Testis (tissue), 2 donors: ENCODE measurements at regions not wholly inside any gene's neighbourhood (a gene's known extent, or its start where the extent isn't known, plus 50 kb on each side); places are given as distances from the start of the nearest gene placed in this dataset.
"Not testable (repeated sequence)": the region's sequence is repeated elsewhere in the genome, so short reads cannot be mapped to it uniquely, and the experiment has no call there.

Source experiments
- DNase-seq: peaks from one replicate; pipeline ENCODE4 v3.0.0-alpha.2; 2019
- H3K27ac ChIP-seq, 2 donors: fragments of 200-600 bp; sonication (generic); one replicate each; pipeline ENCODE4 v1.5.1; 2019
- H3K27me3 ChIP-seq: fragments of 200-600 bp; sonication (generic); one replicate; pipeline ENCODE4 v1.5.1; 2019
- H3K36me3 ChIP-seq: fragments of 200-600 bp; sonication (generic); one replicate; pipeline ENCODE4 v1.5.1; 2017; ENCODE audit warnings: low read depth; ENCODE audit errors: missing control alignments
- H3K4me1 ChIP-seq: fragments of 200-600 bp; sonication (generic); one replicate; pipeline ENCODE4 v1.5.1; 2019
- H3K4me3 ChIP-seq, 2 donors: fragments of 200-600 bp; sonication (generic); one replicate each; pipeline ENCODE4 v1.5.1; 2017 to 2019
- H3K9me3 ChIP-seq: fragments of 200-600 bp; sonication (generic); one replicate; pipeline ENCODE4 v1.5.1; 2017
- CTCF ChIP-seq, 3 experiments: fragments of 450-650 bp in 2 of 3; fragments of 200-600 bp in 1 of 3; sonication (generic) in 1 of 3; IDR thresholded peaks; one replicate each; pipeline ENCODE4 v1.5.1; 2016 to 2019; ENCODE audit warnings: antibody characterized with exemption in 3 of 3, mild to moderate bottlenecking in 2 of 3, moderate library complexity in 1 of 3
- POLR2A ChIP-seq: fragments of 450-650 bp; IDR thresholded peaks from one replicate; pipeline ENCODE4 v1.6.1; 2017; ENCODE audit warnings: antibody characterized with exemption, mild to moderate bottlenecking, moderate library complexity
- WGBS, 2 donors: methylation state at CpG; one replicate each; pipeline ENCODE4 v1.1.5; 2018; 5-methylcytosine and 5-hydroxymethylcytosine counted together
- intact Hi-C: fragments of 100-400 bp; cut with DNase I; formaldehyde crosslinking; loops from one replicate; pipeline ENCODE4 v1.15.1; 2023; ENCODE audit warnings: low total_unique reads

GRCh38 chr5:2068531-2068930 lies 185.8 kb upstream of the IRX4 start:
- no peak for DNase-seq
- WGBS, 2 donors, result 33 to 41% methylated on average over 13 of the region's 13 CpGs
- Histone ChIP-seq H3K27me3 (no peaks in the 10 kb centered on the region), H3K36me3 (no peaks in the 10 kb centered on the region), H3K9me3 (no peaks in the 10 kb centered on the region), H3K4me3 (no peak overlapping the region), H3K4me1 (no peaks in the 10 kb centered on the region), H3K27ac (no peak overlapping the region)
- TF ChIP-seq CTCF (IDR thresholded peaks at IDR 0.05), result no peak
- TF ChIP-seq POLR2A, result no peak
- intact Hi-C loops, result no loop called here

DNA sequence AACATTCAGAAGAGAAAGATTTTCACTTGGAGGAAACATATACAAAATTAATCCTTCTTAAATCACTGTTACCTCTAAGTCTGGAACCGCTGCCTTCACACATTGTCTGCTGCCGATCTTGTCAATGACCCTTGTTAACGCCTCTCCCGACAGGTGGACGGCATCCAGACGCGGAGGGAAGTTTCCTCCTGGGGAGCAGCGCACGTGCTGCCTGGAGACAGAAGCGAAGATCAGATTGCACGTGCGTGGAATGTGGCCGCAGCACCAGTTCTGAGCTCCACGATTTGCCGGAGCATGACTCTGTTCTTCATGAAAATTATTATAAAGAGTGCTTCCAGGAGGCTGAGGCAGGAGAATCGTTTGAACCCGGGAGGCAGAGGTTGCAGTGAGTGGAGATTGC lies 183.6 kb upstream of the IRX4 start:
- Histone ChIP-seq H3K9me3 (no peaks in the 10 kb centered on the region), H3K36me3 (no peaks in the 10 kb centered on the region), H3K4me3 (no peak overlapping the region), H3K27ac (no peak overlapping the region), H3K27me3 (no peaks in the 10 kb centered on the region), H3K4me1 (no peaks in the 10 kb centered on the region)
- WGBS, 2 donors, result 67 to 72% methylated on average over 17 of the region's 17 CpGs
- DNase-seq, result no peak
- intact Hi-C loops, result no loop called here
- no peak for TF ChIP-seq POLR2A
- no peak for TF ChIP-seq CTCF (IDR thresholded peaks at IDR 0.05)

DNA sequence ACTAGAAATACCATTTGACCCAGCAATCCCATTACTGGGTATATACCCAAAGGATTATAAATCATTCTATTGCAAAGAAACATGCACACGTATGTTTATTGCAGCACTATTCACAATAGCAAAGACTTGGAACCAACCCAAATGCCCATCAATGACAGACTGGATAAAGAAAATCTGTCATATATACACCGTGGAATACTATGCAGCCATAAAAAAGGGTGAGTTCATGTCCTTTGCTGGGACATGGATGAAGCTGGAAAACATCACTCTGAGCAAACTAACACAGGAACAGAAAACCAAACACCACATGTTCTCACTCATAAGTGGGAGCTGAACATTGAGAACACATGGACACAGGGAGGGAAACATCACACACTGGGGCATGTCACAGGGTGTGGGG lies 180.7 kb upstream of the IRX4 start:
- intact Hi-C loops, result not testable (repeated sequence)

DNA sequence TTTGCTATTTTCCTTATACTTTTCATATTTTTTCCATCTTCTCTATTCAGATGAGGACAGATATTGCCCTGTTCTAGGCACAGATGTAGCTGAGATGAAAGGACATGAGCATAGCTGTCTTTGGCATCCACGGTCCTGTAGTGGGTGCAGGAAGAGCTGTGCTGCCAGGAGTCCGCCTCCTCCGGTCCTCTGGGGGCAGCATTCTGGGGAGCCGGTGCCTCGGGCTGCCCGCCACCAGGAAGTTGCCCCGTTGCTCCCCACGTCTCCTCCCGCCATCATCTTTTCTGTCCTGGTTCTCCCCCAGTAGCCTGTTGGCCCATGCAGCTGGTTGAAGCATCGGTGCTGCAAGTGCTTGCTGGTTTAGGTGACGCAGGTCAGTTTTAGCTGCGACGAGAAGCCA lies 170.0 kb upstream of the IRX4 start:
- intact Hi-C loops, result no loop called here
- Histone ChIP-seq H3K27me3 (no peaks in the 10 kb centered on the region), H3K36me3 (no peaks in the 10 kb centered on the region), H3K9me3 (no peaks in the 10 kb centered on the region), H3K4me3 (no peak overlapping the region), H3K27ac (no peak overlapping the region), H3K4me1 (no peaks in the 10 kb centered on the region)
- WGBS, 2 donors, result 97 to 98% methylated on average over 4 to 13 of the region's 13 CpGs
- DNase-seq, result no peak
- TF ChIP-seq CTCF (IDR thresholded peaks at IDR 0.05) (no peak), POLR2A (no peak)

More for the DNA sequence above, 180.7 kb upstream of the IRX4 start:
- not testable (repeated sequence) for H3K9me3 ChIP-seq, H3K36me3 ChIP-seq, H3K27me3 ChIP-seq, H3K4me3 ChIP-seq, DNase-seq, H3K4me1 ChIP-seq, H3K27ac ChIP-seq
- WGBS, 2 donors, result 88 to 95% methylated on average over 2 of the region's 2 CpGs

DNA sequence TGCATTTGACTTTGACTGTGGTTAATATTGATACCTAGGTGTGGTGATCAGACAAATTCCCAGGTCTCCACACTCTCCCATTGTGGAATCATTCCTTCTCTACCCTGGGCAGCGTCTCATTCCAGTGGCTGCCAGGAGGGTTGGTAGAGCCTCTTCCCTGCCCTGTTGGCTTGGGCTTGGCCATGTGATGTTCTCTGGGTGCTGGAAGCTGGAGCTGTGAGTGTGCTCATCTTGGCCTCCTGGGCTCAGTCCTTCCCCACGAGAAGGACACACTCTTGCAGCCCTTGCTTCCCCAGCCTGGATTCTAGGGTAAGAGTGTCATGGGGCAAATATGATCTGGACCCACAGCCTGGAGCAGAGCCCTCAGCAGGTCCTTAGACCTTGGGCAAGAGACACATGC lies 167.2 kb upstream of the IRX4 start:
- intact Hi-C loops, result no loop called here
- DNase-seq, result no peak
- Histone ChIP-seq H3K4me1 (no peaks in the 10 kb centered on the region), H3K4me3 (no peak overlapping the region), H3K36me3 (no peaks in the 10 kb centered on the region), H3K27me3 (no peaks in the 10 kb centered on the region), H3K9me3 (no peaks in the 10 kb centered on the region), H3K27ac (no peak overlapping the region)
- TF ChIP-seq POLR2A, result no peak
- TF ChIP-seq CTCF (IDR thresholded peaks at IDR 0.05), result no peak
- 45 to 63% methylated on average over 2 of the region's 2 CpGs for WGBS, 2 donors
